Stimulated activated CD8-positive, alpha-beta memory T cell treated with anti-CD3 and anti-CD28 coated beads, Interleukin-2, amount 100 ng/mL, for 48 hours (primary cell): ENCODE measurements at regions not wholly inside any gene's neighbourhood (a gene's known extent, or its start where the extent isn't known, plus 50 kb on each side); places are given as distances from the start of the nearest gene placed in this dataset.

Source experiments
- DNase-seq, 2 donors: peaks; one replicate each; pipeline ENCODE4 v3.0.0-alpha.2; 2020; ENCODE audit warnings: low read depth in 2 of 2

DNA sequence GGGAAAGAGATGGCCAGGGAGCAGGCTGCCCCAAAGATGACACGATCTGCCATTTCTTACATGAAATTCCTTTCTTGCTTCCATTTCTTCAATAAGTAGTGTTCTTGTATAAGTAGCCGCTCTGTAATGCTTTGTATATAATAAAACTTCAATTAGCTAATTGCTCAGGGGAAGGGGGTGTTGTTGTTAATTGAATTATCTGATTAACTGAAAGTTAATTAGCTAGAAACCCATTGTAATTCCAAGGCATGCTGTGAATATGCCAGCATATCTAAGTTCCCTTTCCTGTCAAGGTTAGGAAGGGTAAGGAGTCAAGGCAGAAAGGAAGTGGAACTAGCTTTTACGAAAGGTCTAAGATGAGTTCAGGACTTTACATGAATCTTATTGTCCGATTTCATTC lies 765.9 kb downstream of the TYW1 start:
- no peak for DNase-seq

DNA sequence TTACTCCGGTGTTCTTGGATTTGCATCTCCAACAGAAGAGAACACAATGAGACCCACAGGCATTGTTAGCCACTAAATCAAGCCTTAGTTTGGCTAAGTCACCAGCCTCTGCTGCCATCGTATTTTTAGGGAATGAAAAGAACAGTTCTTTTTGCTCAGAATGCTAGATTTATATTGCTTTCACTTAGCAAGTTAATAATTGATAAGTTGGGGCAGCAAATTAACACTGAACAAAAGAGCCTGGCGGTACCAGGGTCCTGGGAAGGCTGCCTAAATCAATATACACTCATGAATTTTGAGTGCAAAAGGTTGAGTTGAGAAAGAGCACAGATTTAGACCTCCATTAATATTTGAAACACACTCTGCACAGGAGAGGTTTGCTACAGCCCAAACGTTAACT lies 767.7 kb downstream of the TYW1 start:
- DNase-seq: no peak

DNA sequence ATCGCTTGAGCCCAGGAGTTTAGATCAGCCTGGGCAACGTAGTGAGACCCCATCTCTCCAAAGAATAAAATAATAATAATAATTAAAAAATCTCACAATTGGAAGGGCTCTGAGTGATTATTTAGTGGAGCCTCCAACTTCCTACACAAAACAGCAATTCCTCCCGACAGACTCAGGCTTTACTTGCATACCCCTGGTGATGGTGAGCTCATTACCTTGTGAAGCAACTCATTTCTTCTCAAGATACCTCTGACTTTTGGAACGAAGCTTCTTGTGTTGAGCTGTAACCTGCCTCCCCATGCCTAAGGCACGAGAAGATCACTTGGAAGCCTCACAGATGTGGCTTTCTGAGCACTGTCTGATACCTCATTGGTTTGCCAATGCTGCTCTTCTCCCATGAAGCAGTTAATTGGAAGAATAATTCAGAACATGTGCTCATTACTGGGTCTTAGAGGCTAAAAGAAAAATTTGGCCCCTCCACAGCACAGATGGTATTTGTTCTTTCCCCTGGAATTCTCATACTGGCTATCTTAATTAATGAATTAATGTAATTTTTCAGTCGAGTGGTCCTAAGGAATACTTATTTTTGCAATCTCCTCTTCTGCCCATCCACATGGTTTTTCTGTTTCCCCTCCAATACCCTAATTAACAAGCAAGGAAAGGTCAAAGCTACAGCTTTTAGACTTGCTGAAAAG lies 769.0 kb downstream of the TYW1 start:
- DNase-seq: no peak

DNA sequence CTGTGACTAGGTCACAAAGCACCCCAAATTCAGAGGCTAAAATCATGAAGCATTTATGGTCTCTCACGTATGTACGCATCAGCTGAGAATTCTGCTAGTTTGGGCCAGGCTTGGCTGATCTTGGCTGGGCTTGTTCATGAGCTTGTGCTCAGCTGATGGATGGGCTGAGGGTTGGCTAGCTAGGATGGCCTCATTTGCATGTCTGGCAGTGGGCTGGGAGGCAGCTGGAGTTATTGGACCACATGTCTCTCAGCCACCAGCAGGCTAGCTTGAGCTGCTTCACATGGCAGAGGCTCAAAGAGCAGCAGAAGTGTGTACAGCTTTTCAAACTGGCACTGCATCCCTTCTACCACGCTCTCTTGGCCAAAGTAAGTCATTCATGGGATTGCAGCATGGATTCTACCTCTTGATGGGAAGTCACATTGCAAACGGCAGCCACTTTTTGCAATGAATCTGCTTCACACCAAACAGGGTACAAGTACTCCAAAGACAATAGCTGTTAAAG lies 770.3 kb downstream of the TYW1 start:
- no peak for DNase-seq

DNA sequence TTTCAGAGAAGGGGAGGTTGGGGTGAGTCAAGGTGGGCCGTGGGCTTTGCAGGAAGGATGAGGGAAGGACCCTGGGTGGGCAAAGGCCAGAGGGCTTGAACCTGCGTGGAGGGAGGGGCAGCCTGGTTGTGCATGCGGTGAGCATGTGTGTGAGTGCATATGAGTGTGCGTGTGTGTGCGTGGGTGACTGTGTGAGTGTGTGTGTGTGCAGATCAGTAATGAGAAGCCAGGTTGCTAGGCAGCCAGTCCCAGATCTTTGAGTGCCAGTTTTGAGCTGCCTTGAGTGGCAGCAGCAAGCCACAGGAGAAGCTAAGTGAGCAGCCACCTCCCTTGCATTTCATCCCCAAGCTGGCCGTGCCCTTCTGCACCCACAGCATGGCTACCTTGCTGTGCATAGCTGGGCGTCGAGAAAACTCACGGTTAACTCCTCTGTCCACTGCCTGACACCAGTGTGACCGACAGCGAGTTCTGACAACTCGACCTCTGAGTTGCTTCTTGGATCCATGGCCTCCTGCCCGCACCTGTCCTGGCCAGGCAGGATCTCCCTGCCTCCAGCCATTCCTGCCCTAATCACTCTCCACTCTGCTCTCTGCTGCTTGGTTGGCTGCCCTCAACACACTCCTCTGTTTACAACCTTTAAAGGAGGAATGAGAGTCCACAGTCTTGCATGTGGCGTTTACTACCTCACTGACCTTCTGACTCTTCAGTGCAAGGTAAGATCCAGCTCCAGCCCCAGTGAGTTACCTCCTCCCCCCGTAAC lies 775.4 kb downstream of the TYW1 start:
- DNase-seq: no peak

DNA sequence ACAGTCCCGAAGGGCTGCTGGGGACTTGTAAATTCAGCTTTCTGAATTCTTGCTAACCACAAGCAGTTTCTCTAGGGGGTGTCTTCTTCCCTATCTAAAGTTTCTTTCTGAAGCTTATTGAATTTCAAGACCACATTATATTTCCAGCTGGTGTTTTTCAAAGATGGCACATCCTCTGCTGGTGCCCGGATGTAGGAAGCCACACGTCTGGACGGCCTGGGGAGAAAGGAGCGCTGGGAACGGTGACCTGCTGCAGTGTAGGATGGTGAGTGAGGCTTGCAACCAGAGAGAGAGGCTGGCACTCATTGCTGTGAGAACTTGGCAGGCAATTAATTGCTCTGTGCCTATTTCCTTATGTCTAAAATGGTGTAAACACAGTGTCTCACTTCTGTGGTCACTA lies 776.4 kb downstream of the TYW1 start:
- DNase-seq: no peak

DNA sequence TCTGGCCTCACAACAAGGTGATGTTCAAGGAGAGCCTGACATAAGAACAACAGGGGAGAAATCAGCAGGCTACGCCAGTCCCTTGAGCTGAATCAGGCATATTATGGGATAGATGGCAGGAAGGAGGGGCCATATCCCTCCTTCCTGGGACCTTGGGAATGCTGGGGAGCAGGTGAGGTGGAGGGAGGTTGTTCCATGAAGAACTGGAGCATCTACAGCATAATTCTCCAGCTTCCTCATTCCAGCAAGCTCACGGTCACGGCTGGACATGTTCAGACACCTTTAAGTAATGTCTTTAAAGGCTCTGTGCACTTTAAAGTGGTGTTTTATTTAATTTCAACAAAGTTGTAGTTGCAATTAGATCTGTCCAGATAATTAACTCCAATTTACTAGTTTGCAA lies 780.5 kb downstream of the TYW1 start:
- DNase-seq: no peak

DNA sequence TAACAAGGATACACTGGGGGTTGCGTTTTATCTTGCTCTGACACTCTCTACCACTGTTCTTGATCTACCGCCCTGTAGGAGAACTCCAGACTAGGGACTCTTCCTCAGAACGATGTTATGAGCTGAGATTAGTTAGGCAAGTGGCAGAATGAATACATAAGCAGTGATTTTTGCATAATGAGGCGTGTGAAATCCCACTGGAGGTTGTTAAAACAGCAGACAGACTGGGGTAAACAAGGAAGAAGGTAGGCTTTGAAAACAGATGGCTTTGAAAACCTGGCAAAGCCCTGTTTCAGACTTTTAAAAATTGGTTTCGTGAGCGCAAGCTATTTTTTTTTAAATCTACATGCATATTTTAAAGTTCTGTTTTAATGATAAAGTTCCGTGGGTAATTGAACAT lies 785.2 kb downstream of the TYW1 start:
- DNase-seq: no peak

DNA sequence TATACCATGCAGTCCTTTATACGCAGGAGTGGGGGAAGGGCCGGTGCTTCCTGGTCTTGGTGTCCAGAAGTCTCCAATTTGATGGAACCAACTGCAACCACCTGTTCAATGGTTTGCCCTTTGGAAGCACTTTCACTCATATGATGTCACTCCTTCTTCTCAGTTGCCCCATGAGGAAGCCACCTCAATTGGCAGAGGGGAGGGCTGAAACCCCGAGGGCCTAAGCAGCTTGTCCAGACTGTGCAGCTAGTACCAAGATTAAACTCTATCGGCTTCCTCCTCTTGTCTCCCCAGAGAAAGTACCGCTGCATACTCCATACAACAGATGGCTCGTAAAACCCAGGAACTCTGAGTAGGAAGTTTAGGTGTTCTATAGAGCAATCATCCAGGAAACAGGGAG lies 789.4 kb downstream of the TYW1 start:
- no peak for DNase-seq

DNA sequence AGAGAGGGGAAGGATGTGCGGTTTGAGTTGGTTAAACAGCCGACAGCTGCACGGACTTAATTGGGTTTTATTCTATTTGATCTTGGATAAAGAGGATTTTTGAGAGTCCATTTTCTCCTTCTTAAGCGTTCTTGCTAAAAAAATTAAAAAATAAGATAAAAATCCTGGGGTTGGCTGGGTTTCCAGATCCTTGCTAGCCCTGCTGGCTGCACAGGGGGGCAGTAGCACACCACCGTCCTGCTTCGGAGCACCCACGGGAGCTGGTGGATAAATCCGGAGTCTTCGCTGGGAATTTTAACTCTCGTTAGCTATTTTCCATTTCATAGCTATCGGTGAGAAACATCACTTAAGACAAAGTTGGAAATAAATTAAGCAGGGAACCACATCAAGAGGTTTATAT lies 792.0 kb downstream of the TYW1 start:
- DNase-seq: no peak

DNA sequence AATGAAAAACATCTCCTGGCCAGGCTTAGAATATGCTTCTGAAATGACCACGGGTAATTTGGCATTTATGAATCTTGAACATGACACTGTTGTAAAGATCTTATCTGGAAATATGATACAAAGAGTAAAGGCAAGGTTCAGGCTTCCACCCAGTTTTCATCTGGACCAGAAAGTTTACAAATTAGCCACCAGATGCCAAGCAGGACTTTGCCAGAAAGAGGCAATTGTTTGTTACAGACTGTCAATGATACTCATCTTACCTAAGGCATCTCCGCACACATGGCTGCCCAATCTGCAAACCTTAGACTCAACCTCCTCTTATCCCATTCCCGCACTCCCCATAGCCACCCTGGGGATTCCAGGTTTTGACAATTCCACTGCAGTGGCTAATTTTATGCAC lies 795.3 kb downstream of the TYW1 start:
- DNase-seq: no peak

DNA sequence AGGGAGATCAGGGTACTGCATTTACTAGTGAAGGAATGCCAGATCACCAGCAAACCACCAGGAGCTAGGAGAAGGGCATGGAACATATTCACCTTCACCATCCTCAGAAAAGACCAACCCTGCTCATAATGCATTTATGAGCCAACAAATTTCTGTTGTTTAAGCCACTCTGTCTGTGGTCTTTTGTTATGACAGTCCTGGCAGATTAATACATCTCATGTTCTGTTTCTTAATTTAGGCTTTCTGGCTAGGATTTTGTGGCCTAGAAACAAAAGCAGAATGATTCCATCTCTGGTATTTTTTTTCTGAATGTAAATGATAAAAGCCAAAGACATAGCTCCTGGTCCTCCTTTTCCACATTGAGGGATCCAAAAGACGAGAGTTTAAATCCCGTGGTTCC lies 797.9 kb downstream of the TYW1 start:
- DNase-seq: no peak

DNA sequence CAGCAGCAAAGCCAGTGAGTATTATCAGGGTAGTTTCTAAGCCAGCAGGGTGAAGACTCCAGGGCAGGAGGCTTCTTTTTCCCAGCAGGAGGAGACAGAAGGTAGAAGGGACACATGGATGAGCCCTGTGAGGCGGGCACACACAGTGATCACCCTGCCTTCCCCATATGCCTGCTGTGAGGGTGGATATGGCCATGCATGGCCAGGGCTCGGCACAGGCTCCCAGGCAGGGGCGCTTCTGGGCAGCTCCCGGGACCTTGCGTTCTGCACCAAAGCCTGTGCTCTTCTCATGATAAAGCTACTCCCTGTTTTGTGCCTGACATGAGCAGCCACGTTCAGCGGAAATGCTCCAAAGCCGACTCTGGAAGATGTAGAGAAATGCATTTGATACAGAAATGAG lies 807.2 kb downstream of the TYW1 start:
- no peak for DNase-seq

DNA sequence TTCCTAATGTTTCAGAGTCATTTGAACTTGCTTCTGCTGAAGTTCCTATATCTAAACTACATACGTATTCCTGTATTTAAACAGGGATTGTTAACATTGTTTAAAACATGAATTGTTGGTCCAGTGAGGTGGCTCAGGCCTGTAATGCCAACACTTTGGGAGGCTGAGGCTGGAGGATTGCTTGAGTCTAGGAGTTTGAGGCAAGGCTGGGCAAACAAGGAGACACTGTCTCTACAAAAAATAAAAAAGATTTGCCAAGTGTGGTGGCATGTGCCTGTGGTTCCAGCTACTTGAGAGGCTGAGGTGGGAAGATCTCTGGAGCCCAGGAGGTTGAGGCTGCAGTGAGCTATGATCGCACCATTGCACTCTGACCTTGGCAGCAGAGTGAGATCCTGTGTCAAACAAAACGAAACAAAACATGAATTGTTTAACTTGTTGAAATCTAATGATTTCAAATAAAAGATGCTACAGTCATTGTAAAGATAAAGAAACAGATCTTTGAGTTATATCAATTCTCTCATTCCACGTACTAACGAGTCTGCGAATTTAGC lies 809.4 kb downstream of the TYW1 start:
- DNase-seq: no peak

DNA sequence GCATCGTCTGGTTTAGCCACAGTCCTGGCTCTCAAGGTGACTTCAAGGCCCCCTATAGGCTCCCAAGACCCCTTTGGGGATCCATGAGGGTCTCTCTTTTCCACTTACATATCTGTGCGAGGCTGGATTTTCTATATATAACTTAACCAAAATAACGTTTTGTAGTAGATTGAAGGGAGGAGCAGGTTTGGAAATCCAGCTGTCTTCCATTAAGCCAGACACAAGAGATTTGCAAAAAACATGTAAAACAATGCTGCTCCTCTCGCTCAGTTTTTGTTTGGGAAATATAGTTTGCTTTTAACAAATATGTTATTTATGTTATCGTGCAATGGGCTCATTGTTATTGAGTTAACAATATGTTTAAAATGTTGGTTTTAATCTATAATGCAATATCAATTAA lies 811.2 kb downstream of the TYW1 start:
- DNase-seq: no peak

DNA sequence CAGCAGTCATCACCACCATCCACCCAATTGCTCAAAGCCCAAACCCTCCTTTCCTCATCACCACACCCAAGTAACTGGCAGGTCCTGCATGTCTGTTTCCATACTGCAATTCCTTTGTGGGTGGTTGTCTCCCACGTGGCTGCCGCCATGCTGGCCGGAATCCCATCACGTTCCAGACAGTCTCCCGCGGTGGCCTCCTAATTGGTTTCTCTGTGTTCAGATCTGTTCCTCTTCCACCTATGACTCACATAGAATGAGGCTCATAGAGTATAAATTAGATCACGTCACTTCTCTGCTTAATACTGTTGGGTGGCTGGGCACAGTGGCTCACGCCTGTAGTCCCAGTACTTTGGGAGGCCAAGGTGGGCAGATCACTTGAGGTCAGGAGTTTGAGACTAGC lies 813.0 kb downstream of the TYW1 start:
- DNase-seq: no peak

DNA sequence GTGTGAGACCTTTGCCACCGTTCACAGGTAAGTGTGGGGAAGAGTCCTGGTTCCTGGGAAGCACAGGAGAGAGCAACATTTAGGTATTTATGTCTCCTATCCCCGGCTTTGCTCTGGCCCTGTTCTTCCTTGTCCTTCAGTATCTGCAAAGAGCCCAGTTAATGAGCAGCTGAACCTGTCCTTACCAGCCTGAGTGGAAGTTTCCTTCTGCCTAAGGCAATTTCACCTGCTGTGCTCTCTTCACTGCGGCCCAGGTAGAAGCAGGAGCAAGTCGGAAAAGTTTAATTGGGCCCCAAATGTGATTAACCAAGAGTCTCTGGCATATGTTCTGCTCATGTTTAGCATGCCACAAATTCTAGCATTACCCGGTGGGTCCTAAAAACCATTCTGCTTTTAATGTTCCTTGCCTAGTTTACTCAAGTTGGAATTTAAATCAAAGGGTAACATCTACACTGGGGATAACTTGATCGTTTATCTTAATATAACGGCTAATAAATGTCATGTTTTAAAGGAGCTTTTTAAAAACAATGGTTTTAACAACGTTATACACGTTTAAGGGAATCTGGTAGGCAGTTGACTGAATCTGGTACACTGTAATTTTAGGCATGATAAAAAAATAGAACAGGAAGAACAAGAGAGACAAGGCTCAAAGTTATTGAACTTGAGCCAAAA lies 817.1 kb downstream of the TYW1 start:
- DNase-seq: no peak

DNA sequence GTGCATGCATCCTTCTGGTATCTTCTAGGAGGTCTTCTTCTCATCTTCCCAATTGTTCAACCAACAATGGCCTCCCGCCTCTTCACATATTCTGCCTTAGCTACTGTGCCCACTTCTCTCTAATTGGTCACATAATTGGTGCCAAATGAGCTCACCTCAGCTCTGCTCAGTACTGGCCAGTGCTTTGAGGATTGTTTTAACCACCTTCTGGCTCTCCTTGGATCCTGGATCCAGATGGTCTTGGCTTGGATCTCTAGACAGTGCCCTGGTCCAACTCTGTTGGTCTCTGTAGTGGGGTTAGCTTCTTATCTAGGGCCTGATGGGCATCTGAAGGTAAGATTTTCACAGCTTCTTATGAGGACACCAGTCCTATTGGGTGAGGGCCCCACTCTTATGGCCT lies 820.8 kb downstream of the TYW1 start:
- DNase-seq: no peak

DNA sequence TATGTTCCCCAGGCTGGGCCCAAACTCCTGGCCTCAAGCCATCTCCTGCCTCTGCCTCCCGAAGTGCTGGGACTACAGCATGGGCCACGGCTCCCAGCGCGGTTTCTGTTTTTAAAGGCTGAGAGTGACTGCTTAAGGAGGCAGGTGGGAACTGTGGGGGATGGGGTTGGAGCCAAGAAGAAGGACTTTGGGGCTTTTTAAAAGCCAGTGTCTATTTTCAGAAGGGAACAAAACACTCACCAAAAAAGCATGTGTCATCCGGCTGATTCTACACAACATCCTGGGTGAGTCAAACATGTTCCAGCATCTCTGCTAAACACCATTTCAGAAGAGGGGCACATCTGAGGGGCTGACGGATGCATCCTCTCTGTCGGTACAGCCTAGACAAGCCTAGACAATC lies 824.5 kb downstream of the TYW1 start:
- no peak for DNase-seq

DNA sequence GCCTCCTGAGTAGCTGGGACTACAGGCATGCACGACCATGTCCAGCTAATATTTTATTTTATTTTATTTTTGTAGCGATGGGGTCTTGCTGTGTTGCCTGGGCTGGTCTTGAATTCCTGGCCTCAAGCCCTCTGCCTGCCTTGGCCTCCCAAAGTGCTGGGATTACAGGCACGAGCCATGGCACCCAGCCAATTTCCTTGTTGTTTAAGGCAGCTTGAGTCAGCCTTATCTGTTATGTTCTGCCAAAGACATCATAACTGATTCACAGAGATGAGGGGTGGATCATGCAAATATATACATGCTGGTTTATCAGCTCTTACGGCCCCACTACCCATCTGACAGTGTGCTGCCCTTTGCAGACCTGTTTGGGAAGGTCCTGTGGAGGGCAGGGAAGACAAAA lies 826.7 kb downstream of the TYW1 start:
- DNase-seq: no peak

DNA sequence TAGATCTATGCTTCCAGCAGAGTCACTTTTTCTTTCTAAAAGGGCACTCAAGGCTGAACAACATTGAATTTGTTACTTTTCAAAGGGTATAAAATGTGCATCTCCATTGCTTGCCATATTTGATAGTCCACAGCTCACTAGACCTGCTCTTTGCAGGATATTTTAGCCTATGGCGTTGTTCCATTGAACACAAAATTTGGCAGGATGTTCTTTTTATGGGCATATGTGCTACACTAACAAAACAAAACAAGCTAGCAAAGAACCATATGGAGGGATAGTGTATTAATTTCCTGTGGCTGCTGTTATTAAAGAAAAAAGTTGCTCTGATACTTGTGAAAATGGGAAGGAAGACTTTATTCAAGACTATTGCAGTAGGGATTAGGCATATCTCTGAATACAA lies 828.7 kb downstream of the TYW1 start:
- DNase-seq: no peak

DNA sequence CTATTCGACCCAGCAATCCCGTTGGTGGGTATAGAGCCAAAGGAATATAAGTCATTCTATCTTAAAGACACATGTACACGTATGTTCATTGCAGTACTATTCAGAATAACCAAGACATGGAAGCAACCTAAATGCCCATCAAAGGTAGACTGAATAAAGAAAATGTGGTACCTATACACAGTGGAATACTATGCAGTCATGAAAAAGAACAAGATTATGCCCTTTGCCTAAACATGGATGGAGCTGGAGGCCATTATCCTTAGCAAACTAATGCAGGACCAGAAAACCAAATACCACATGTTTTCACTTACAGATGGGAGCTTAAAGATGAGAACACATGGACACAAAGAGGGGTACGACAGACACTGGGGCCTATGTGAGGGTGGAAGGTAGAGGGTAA lies 845.3 kb downstream of the TYW1 start:
- DNase-seq: no peak

DNA sequence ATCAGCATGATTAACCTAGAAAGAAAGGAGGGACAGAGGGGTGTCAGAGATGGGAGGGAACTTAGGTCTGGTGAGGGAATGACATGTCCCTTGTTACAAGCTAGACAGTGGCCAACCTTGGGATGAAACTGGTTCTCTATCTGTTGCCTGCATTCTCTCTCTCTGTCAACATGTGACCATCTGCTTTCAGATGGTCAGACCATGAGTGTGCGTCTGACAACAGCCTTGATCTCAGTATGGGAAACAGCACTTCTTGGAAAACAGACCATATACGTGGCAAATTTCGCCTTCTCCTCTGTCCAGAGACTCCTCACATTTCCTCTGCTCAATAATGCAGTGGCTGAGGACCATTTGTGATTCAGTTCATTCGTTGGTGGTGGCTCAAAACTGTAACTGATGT lies 845.9 kb downstream of the TYW1 start:
- no peak for DNase-seq
